ENCODE measurements at regions not wholly inside any gene's neighbourhood (a gene's known extent, or its start where the extent isn't known, plus 50 kb on each side); places are given as distances from the start of the nearest gene placed in this dataset.
"Not testable (repeated sequence)": the region's sequence is repeated elsewhere in the genome, so short reads cannot be mapped to it uniquely, and the experiment has no call there.

- no peak for DNase-seq (ENCODE audit: low read depth in 2 of 2)
Observed at GRCh38 chr4:178165251-178165950, 723.2 kb upstream of the AGA start.

GRCh38 chr4:178165951-178166308 lies 723.7 kb upstream of the AGA start:
- no peak for DNase-seq (ENCODE audit: low read depth in 2 of 2)

- DNase-seq (ENCODE audit: low read depth in 2 of 2): no peak
Observed at GRCh38 chr4:178173771-178174170, 731.5 kb upstream of the AGA start.

- DNase-seq (ENCODE audit: low read depth in 2 of 2): no peak
Observed at GRCh38 chr4:178174756-178175155, 732.5 kb upstream of the AGA start.

- DNase-seq (ENCODE audit: low read depth in 2 of 2): no peak
Observed at GRCh38 chr4:178185517-178185916, 743.3 kb upstream of the AGA start.

- DNase-seq (ENCODE audit: low read depth in 2 of 2): no peak
Observed at GRCh38 chr4:178192611-178193010, 750.4 kb upstream of the AGA start.

- DNase-seq (ENCODE audit: low read depth in 2 of 2): no peak
Observed at GRCh38 chr4:178196751-178197374, 754.6 kb upstream of the AGA start.

- DNase-seq (ENCODE audit: low read depth in 2 of 2): no peak
Observed at GRCh38 chr4:178198691-178199090, 756.5 kb upstream of the AGA start.

- DNase-seq (ENCODE audit: low read depth in 2 of 2): no peak
Observed at GRCh38 chr4:178202422-178202821, 760.2 kb upstream of the AGA start.

- DNase-seq (ENCODE audit: low read depth in 2 of 2): no peak
Observed at GRCh38 chr4:178205826-178206225, 763.6 kb upstream of the AGA start.

- DNase-seq (ENCODE audit: low read depth in 2 of 2): no peak
Observed at GRCh38 chr4:178215309-178215708, 773.1 kb upstream of the AGA start.

GRCh38 chr4:178215763-178216162 lies 773.5 kb upstream of the AGA start:
- DNase-seq (ENCODE audit: low read depth in 2 of 2): no peak

- DNase-seq (ENCODE audit: low read depth in 2 of 2): not testable (repeated sequence)
Observed at GRCh38 chr4:178226421-178226820, 784.2 kb upstream of the AGA start.

GRCh38 chr4:178233906-178234305 lies 791.7 kb upstream of the AGA start:
- no peak for DNase-seq (ENCODE audit: low read depth in 2 of 2)

- DNase-seq (ENCODE audit: low read depth in 2 of 2): no peak
Observed at GRCh38 chr4:178240891-178241290, 798.7 kb upstream of the AGA start.

- no peak for DNase-seq (ENCODE audit: low read depth in 2 of 2)
Observed at GRCh38 chr4:178241601-178242118, 799.4 kb upstream of the AGA start.

GRCh38 chr4:178242655-178243054 lies 800.4 kb upstream of the AGA start:
- DNase-seq (ENCODE audit: low read depth in 2 of 2): no peak

- DNase-seq (ENCODE audit: low read depth in 2 of 2): no peak
Observed at GRCh38 chr4:178244785-178245184, 802.5 kb upstream of the AGA start.

GRCh38 chr4:178255172-178255571 lies 812.9 kb upstream of the AGA start:
- no peak for DNase-seq (ENCODE audit: low read depth in 2 of 2)

GRCh38 chr4:178258603-178259002 lies 816.4 kb upstream of the AGA start:
- DNase-seq (ENCODE audit: low read depth in 2 of 2): no peak

GRCh38 chr4:178259566-178259965 lies 817.3 kb upstream of the AGA start:
- no peak for DNase-seq (ENCODE audit: low read depth in 2 of 2)

- DNase-seq (ENCODE audit: low read depth in 2 of 2): no peak
Observed at GRCh38 chr4:178264001-178264400, 821.8 kb upstream of the AGA start.

GRCh38 chr4:178271386-178271785 lies 829.1 kb upstream of the AGA start:
- no peak for DNase-seq (ENCODE audit: low read depth in 2 of 2)

- no peak for DNase-seq (ENCODE audit: low read depth in 2 of 2)
Observed at GRCh38 chr4:178273168-178273567, 830.9 kb upstream of the AGA start.
